IMR-90 (cell line): ENCODE measurements at regions not wholly inside any gene's neighbourhood (a gene's known extent, or its start where the extent isn't known, plus 50 kb on each side); places are given as distances from the start of the nearest gene placed in this dataset.

Experiments used
- ATAC-seq: fragments of 200-7000 bp; cut with Tn5 transposase; 2 replicates; pipeline ENCODE4 v1.9.1; 2020; ENCODE audit warnings: low read depth, mild to moderate bottlenecking, moderate library complexity
- BruUV-seq: library from RNA; stranded (reverse); fragments of 400-500 nt; replicated peaks from 2 replicates; lab custom pipeline; 2021; lab: Mats Ljungman, UMichigan
- CTCF ChIA-PET: fragments of 300-600 bp; formaldehyde crosslinking; extraction: SDS; loops from one replicate; lab custom pipeline; 2021; ENCODE audit warnings: antibody characterized with exemption; lab: Yijun Ruan, JAX
- POLR2A ChIA-PET: fragments of 300-600 bp; sonication (Branson Sonifier 250); formaldehyde crosslinking; loops from one replicate; lab custom pipeline; 2022; ENCODE audit warnings: antibody characterized with exemption; ENCODE audit not compliant: unreplicated experiment; lab: Charles Lee
- DNase-seq: peaks from one replicate; pipeline ENCODE4 v3.0.0; 2013
- H2AFZ ChIP-seq: replicated peaks from 2 replicates; pipeline ENCODE3; 2013; ENCODE audit warnings: low read length, mild to moderate bottlenecking; ENCODE audit not compliant: poor library complexity
- H2AK5ac ChIP-seq: 2 replicates; pipeline ENCODE4 v1.6.1; 2013; ENCODE audit warnings: low read depth, low read length, inconsistent platforms
- H2AK9ac ChIP-seq: replicated peaks from 2 replicates; pipeline ENCODE3; 2013; ENCODE audit warnings: mild to moderate bottlenecking, low read depth, low read length, moderate library complexity; ENCODE audit not compliant: poor library complexity
- H2BK120ac ChIP-seq: 2 replicates; pipeline ENCODE4 v1.6.1; 2013; ENCODE audit warnings: low read depth, low read length, inconsistent platforms
- H2BK15ac ChIP-seq: 3 replicates; pipeline ENCODE4 v1.6.1; 2013; ENCODE audit warnings: low read depth, low read length, inconsistent platforms
- H2BK20ac ChIP-seq: 2 replicates; pipeline ENCODE4 v1.6.1; 2013; ENCODE audit warnings: low read depth, mild to moderate bottlenecking, inconsistent platforms, low read length, moderate library complexity
- H2BK5ac ChIP-seq: 2 replicates; pipeline ENCODE4 v1.6.1; 2013; ENCODE audit warnings: mild to moderate bottlenecking, low read depth, low read length, inconsistent platforms; ENCODE audit not compliant: poor library complexity, severe bottlenecking
- H3K14ac ChIP-seq: replicated peaks from 2 replicates; pipeline ENCODE4 v1.6.1; 2013; ENCODE audit warnings: low read depth, low read length, inconsistent platforms
- H3K18ac ChIP-seq: 2 replicates; pipeline ENCODE4 v1.6.1; 2013; ENCODE audit warnings: low read depth, low read length, control low read depth
- H3K23ac ChIP-seq: 2 replicates; pipeline ENCODE4 v1.6.1; 2013; ENCODE audit warnings: low read depth, low read length, inconsistent platforms
- H3K27ac ChIP-seq: 2 replicates; pipeline ENCODE4 v1.5.1; 2013; ENCODE audit warnings: mild to moderate bottlenecking, control low read depth, low read length; ENCODE audit not compliant: insufficient read depth
- H3K27me3 ChIP-seq: 2 replicates; pipeline ENCODE4 v1.6.1; 2013; ENCODE audit warnings: low read length; ENCODE audit not compliant: control insufficient read depth, insufficient read depth
- H3K36me3 ChIP-seq: 2 replicates; pipeline ENCODE4 v1.6.1; 2013; ENCODE audit warnings: low read length, mixed read lengths; ENCODE audit not compliant: control insufficient read depth, insufficient read depth
- H3K4ac ChIP-seq: 2 replicates; pipeline ENCODE4 v1.6.1; 2013; ENCODE audit warnings: low read depth, low read length, inconsistent platforms
- H3K4me1 ChIP-seq: 2 replicates; pipeline ENCODE4 v1.6.1; 2013; ENCODE audit warnings: low read length, mixed read lengths; ENCODE audit not compliant: control insufficient read depth, insufficient read depth
- H3K4me2 ChIP-seq: 2 replicates; pipeline ENCODE4 v1.6.1; 2013; ENCODE audit warnings: low read depth, mild to moderate bottlenecking, control low read depth, low read length, moderate library complexity
- H3K4me3 ChIP-seq: 2 replicates; pipeline ENCODE4 v1.5.1; 2013; ENCODE audit warnings: low read depth, mild to moderate bottlenecking, control low read depth, low read length, moderate library complexity; ENCODE audit not compliant: insufficient read depth
- H3K56ac ChIP-seq: 2 replicates; pipeline ENCODE4 v1.6.1; 2013; ENCODE audit warnings: low read length, inconsistent platforms; ENCODE audit not compliant: insufficient read depth; ENCODE audit errors: extremely low read depth
- H3K79me1 ChIP-seq, 2 experiments: 2 replicates each; pipeline ENCODE4 v1.6.1; 2013; ENCODE audit warnings: low read length in 2 of 2, inconsistent platforms in 1 of 2, low read depth in 1 of 2
- H3K9ac ChIP-seq: 2 replicates; pipeline ENCODE4 v1.6.1; 2013; ENCODE audit warnings: low read depth, low read length, control low read depth
- H3K9me1 ChIP-seq: 2 replicates; pipeline ENCODE4 v1.6.1; 2013; ENCODE audit warnings: low read length, inconsistent platforms; ENCODE audit not compliant: insufficient read depth
- H3K9me3 ChIP-seq: 2 replicates; pipeline ENCODE4 v1.6.1; 2013; ENCODE audit warnings: low read length; ENCODE audit not compliant: control insufficient read depth, insufficient read depth
- H4K20me1 ChIP-seq: 2 replicates; pipeline ENCODE4 v1.6.1; 2013; ENCODE audit warnings: low read length, inconsistent platforms; ENCODE audit not compliant: insufficient read depth
- H4K5ac ChIP-seq: 2 replicates; pipeline ENCODE4 v1.6.1; 2013; ENCODE audit warnings: mild to moderate bottlenecking, low read depth, low read length, control low read depth
- H4K8ac ChIP-seq, 2 experiments: 2 replicates each; pipeline ENCODE4 v1.6.1; 2013; ENCODE audit warnings: low read depth in 2 of 2, low read length in 2 of 2, control low read depth in 1 of 2, inconsistent platforms in 1 of 2
- H4K91ac ChIP-seq: 2 replicates; pipeline ENCODE4 v1.6.1; 2013; ENCODE audit warnings: low read depth, low read length, inconsistent platforms; ENCODE audit not compliant: insufficient read depth
- CHD1 ChIP-seq: IDR thresholded peaks from 2 replicates; pipeline ENCODE4 v1.6.1; 2012; ENCODE audit warnings: low read depth, low read length, improper control_type of control experiment
- CTCF ChIP-seq: conservative IDR thresholded peaks from 2 replicates; pipeline ENCODE4 v1.5.1; 2012; ENCODE audit warnings: mild to moderate bottlenecking, low read depth, low read length, improper control_type of control experiment
- WGBS, 2 experiments: methylation state at CpG; one replicate each; pipeline versions ENCODE4 v1.1.5 to v1.1.7; 2013; ENCODE audit warnings: missing lambda C conversion rate in 2 of 2; ENCODE audit not compliant: insufficient read length in 1 of 2; ENCODE audit errors: extremely low coverage in 2 of 2; 5-methylcytosine and 5-hydroxymethylcytosine counted together
- dilution Hi-C: fragments of 300-500 bp; cut with HindIII; formaldehyde crosslinking; loops from one replicate; pipeline ENCODE4 v1.14.3; 2018; ENCODE audit warnings: low sequenced_read_pairs; ENCODE audit not compliant: unreplicated experiment
- in situ Hi-C: fragments of 300-500 bp; cut with MboI; formaldehyde crosslinking; loops from 3 replicates; pipeline ENCODE4 v1.14.3; 2019; ENCODE audit warnings: low sequenced_read_pairs, inconsistent platforms, mixed read lengths
- intact Hi-C: fragments of 100-400 bp; cut with micrococcal nuclease; formaldehyde crosslinking; loops from 2 replicates; pipeline ENCODE4 v1.10.0; 2022

- CTCF ChIA-PET: no interaction called here
- H3K27ac ChIP-seq: no peak overlapping the region
- POLR2A ChIA-PET: no interaction called here
Measured at GRCh38 chr9:14508884-14509283, 184.3 kb downstream of the ZDHHC21 start.

More at GRCh38 chr9:14508884-14509283, 184.3 kb downstream of the ZDHHC21 start:
- no peak overlapping the region for H2BK15ac ChIP-seq
- no peak overlapping the region for H4K91ac ChIP-seq
- H3K4me1 ChIP-seq: no peaks in the 10 kb centered on the region
- H3K4me3 ChIP-seq: no peak overlapping the region
- no peak overlapping the region for H2AK9ac ChIP-seq
- no peak overlapping the region for H2BK120ac ChIP-seq
- intact Hi-C loops (no loop called here), dilution Hi-C loops (no loop called here), in situ Hi-C loops (no loop called here)
- BruUV-seq: no TSS peak
- no peak overlapping the region for H3K18ac ChIP-seq
- H3K36me3 ChIP-seq: no peaks in the 10 kb centered on the region
- H4K8ac ChIP-seq: no peak overlapping the region
- WGBS, 2 experiments: no CpG with 5 or more reads among the region's 2 CpGs
- no peak overlapping the region for H2AFZ ChIP-seq
- H3K4ac ChIP-seq: no peak overlapping the region
- H3K4me2 ChIP-seq: no peak overlapping the region
- H4K5ac ChIP-seq: no peak overlapping the region
- no peak overlapping the region for H2BK5ac ChIP-seq
- H2AK5ac ChIP-seq: no peak overlapping the region
- H3K9ac ChIP-seq: no peak overlapping the region
- no peaks in the 10 kb centered on the region for H4K20me1 ChIP-seq
- no peak overlapping the region for H3K56ac ChIP-seq
- H3K9me1 ChIP-seq: no peaks in the 10 kb centered on the region
- TF ChIP-seq CTCF (no peak), CHD1 (no peak)
- H3K14ac ChIP-seq: no peak overlapping the region
- no peaks in the 10 kb centered on the region for H3K9me3 ChIP-seq
- no peak overlapping the region for H2BK20ac ChIP-seq
- no peak for DNase-seq
- no peak overlapping the region for H3K23ac ChIP-seq
- no peaks in the 10 kb centered on the region for H3K27me3 ChIP-seq
- H3K79me1 ChIP-seq: no peaks in the 10 kb centered on the region
- ATAC-seq: no peak
